Skeletal muscle tissue (tissue), 3 donors: ENCODE measurements at regions not wholly inside any gene's neighbourhood (a gene's known extent, or its start where the extent isn't known, plus 50 kb on each side); places are given as distances from the start of the nearest gene placed in this dataset.

Experiments used
- H3K27ac ChIP-seq: one replicate; pipeline ENCODE4 v1.7.0; 2013; ENCODE audit warnings: mild to moderate bottlenecking, low read depth, low read length, inconsistent platforms
- H3K27me3 ChIP-seq, 3 donors: one replicate each; pipeline ENCODE4 v1.7.0; 2013; ENCODE audit warnings: low read length in 3 of 3; ENCODE audit not compliant: control insufficient read depth in 3 of 3, insufficient read depth in 3 of 3
- H3K36me3 ChIP-seq, 3 donors: one replicate each; pipeline ENCODE4 v1.7.0; 2013; ENCODE audit warnings: low read length in 3 of 3; ENCODE audit not compliant: control insufficient read depth in 3 of 3, insufficient read depth in 3 of 3
- H3K4me1 ChIP-seq, 3 donors: one replicate each; pipeline ENCODE4 v1.7.0; 2013; ENCODE audit warnings: low read length in 3 of 3, mild to moderate bottlenecking in 3 of 3; ENCODE audit not compliant: control insufficient read depth in 3 of 3, insufficient read depth in 3 of 3
- H3K4me3 ChIP-seq, 3 donors: one replicate each; pipeline ENCODE4 v1.7.0; 2013; ENCODE audit warnings: low read length in 3 of 3
- H3K9ac ChIP-seq, 3 donors: one replicate each; pipeline ENCODE4 v1.7.0; 2013; ENCODE audit warnings: low read length in 3 of 3, mild to moderate bottlenecking in 3 of 3, moderate library complexity in 2 of 3, low read depth in 1 of 3
- H3K9me3 ChIP-seq, 3 donors: one replicate each; pipeline ENCODE4 v1.7.0; 2013; ENCODE audit warnings: low read length in 3 of 3; ENCODE audit not compliant: control insufficient read depth in 3 of 3
- donor health status: Osteomylitis.

DNA sequence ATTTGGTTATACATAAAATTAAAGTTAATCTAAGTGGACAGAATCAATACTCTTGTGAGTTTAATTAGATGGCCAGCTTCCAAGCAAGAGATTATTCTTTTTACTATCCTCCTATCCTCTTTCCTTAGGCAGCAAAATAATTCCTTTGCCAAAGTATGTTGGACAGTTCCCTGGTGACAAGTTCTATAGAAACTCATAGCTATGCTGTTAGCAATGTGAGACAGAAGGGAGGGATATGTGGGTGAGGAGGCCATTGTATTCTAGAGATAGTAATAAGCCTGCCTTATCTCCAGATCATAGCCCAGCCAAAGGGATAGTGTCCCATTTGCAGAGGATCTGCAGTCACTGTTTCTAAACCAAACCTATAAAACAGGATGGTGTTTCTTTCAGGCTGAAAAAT, 181.6 kb upstream of the HDAC9 start:
- Histone ChIP-seq H3K4me3 (no peak overlapping the region), H3K36me3 (no peaks in the 10 kb centered on the region), H3K27ac (no peak overlapping the region), H3K4me1 (peaks cover 0 to 3% (median 0%) of the 10 kb centered on the region in 3 donors), H3K9me3 (no peaks in the 10 kb centered on the region), H3K9ac (no peak overlapping the region), H3K27me3 (no peaks in the 10 kb centered on the region)

DNA sequence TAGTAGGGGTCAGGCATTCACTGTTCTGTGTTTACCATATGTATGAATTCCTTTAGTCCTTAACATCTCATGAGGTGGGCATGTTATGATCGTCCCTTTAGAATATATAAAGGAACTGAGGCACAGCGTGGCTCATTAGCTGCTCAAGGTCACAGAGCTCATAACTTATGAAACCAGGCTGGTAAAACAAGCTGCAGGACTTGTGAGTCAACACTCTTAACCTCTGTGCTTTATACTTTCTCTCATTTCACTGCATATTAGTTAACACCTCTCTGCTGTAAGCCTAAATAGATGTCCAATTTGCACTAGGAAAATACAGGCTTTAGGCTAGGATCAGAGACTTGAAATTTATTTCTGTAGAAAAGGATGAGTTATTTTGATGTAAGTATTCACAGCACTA, 180.3 kb upstream of the HDAC9 start:
- Histone ChIP-seq H3K27me3 (no peaks in the 10 kb centered on the region), H3K9me3 (no peaks in the 10 kb centered on the region), H3K4me3 (no peak overlapping the region), H3K27ac (no peak overlapping the region), H3K36me3 (no peaks in the 10 kb centered on the region), H3K4me1 (peaks cover 0 to 3% (median 0%) of the 10 kb centered on the region in 3 donors), H3K9ac (no peak overlapping the region)

DNA sequence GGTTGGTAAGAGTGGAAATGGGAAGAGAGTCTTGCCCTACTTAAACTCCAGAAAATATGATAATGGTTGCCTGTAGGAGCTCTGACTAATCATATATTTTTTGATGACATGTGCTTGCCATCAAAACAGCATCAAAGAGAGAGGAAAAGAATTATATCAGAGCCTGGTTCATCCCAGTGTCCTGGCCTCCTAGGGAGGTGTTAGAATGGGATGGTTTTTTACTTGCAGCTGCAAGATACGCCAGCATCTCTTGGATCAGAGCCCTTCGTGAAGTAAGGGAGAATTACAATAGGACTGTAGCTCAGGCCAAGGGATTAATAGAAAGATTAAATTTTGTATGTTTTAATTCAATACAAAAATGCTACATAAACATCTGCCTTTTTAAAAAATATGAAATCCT, 177.6 kb upstream of the HDAC9 start:
- Histone ChIP-seq H3K9ac (peak overlapping the region in 1 of 3 donors; percentile 18), H3K4me3 (no peak overlapping the region), H3K36me3 (no peaks in the 10 kb centered on the region), H3K4me1 (peaks cover 0 to 3% (median 0%) of the 10 kb centered on the region in 3 donors), H3K27ac (no peak overlapping the region), H3K27me3 (no peaks in the 10 kb centered on the region), H3K9me3 (no peaks in the 10 kb centered on the region)

DNA sequence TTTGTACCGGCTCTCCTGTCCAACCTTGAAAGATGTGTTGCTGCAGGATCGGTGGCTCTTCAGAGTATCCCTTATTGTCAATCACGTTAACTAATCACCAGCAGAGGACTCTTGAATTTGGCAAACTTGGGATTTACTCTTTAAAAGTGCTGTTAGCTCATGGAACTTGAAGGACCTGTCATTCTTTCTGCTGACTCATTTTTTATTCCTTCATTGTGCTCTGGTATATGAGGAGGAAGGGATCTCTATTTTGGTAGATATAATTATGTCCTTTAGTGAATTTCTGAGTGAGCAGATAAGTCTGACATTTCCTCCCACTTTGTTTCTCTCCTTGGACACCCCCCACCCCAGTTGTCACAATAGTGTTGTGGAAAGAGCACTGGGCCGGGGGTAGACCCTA, 175.1 kb upstream of the HDAC9 start:
- Histone ChIP-seq H3K4me3 (no peak overlapping the region), H3K27ac (no peak overlapping the region), H3K4me1 (peaks cover 0 to 3% (median 0%) of the 10 kb centered on the region in 3 donors), H3K36me3 (no peaks in the 10 kb centered on the region), H3K27me3 (no peaks in the 10 kb centered on the region), H3K9me3 (no peaks in the 10 kb centered on the region), H3K9ac (no peak overlapping the region)

DNA sequence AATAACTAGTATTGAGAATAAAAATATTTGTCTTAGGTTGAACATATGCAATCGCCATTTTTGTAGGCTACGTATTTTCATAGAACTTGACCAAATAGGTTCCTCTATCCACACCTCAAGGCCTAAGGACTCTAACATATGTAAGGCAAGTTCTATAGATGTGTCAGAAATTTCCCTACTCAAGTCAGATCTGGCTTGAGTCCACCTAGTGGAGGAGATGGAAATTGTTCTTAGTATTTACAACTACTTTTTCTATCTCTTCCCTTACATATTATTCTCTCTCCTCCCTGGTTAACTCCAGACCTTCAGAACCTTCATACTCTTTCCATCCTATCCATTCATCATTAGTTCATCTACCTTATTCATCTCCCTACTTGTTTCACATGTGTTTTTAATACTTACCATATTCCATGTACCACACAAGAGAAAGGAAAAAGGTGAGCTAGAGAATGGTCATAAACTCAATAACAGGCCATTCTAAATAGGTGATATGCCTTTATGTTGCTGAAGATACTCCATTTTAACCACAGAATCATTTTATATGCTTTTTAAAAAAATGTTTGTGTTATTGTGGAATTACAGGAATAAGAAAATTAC, 174.5 kb upstream of the HDAC9 start:
- H3K27ac ChIP-seq: no peak overlapping the region

DNA sequence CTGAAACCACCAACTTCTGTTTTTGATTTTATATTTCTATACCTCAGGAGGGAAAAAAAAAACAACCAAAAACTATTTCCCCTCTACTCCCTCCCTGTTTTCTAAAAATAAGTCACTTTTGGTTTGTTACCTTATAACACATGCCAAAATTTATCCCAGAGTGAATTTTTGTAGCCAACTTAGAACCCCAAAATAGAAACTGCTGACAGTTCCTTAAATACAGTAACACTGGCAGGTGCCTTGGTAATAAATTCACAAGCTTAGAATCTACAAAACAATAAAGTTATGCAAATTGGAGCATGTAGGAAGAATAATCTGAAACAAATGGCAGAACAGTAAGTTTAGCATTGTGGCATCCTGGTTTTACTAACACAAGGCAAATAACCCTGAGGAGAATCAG, 165.0 kb upstream of the HDAC9 start:
- Histone ChIP-seq H3K27ac (no peak overlapping the region), H3K9ac (no peak overlapping the region), H3K9me3 (no peaks in the 10 kb centered on the region), H3K27me3 (no peaks in the 10 kb centered on the region), H3K36me3 (no peaks in the 10 kb centered on the region), H3K4me3 (no peak overlapping the region), H3K4me1 (peaks cover 0 to 4% (median 3%) of the 10 kb centered on the region in 3 donors)

More for the DNA sequence above, 174.5 kb upstream of the HDAC9 start:
- no peak overlapping the region for H3K9ac ChIP-seq
- H3K4me3 ChIP-seq: no peak overlapping the region
- peaks cover 0 to 3% (median 0%) of the 10 kb centered on the region in 3 donors for H3K4me1 ChIP-seq
- no peaks in the 10 kb centered on the region for H3K9me3 ChIP-seq
- H3K36me3 ChIP-seq: no peaks in the 10 kb centered on the region
- no peaks in the 10 kb centered on the region for H3K27me3 ChIP-seq

DNA sequence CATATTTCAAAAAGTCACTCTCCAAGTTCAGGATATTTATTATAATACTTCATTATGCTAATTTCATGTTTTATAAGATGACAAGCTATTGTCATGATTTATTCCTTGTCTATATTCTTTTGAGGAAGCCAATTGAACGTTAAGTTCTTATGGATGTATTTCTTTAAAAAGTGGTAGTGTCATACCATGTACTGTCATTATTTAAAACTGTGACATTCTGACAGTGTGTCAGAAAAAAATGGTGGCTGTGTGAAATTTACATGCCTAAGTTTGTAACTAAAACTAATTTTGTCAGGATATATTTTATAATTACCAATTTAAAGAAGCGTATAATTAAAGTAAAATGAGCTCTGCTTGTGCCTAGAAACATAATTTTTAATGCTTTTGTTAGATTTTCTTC, 158.9 kb upstream of the HDAC9 start:
- H3K9ac ChIP-seq: no peak overlapping the region
- no peak overlapping the region for H3K27ac ChIP-seq
- no peaks in the 10 kb centered on the region for H3K4me1 ChIP-seq

DNA sequence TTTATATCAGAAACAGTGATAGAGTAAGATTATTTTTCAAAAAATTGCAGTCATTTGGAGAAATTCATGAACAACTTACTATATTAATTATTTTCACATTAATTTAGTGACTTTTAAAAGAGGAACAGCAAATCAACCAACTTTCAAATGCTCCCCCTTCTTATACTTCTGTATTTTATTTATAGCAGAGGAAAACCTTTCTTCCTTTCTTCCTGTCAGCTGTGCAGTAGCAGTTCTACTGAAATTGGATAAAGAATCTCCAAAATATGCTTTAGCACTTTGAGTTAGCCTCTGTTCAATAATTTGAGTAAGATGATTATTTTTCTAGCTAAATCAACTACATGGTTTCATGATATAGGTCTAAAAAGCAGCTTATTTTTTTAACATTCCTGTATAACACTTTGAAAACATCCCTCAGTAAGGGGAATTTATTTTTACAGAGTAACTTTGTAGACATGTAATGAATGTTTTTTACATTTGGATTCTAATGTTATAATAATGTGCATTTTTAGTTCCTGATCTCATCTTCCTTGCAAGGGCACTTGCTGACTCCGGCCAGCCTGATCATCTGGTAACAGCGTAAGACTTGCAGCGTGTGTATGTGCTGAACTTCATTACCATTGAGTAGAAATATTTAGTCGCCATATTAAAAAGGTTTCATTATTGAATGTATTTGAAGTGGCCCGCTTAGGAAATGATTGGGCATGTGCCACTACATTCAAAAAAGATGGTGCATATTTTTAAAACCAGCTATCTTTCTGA, 158.3 kb upstream of the HDAC9 start:
- Histone ChIP-seq H3K4me1 (no peaks in the 10 kb centered on the region), H3K36me3 (no peaks in the 10 kb centered on the region), H3K27me3 (no peaks in the 10 kb centered on the region), H3K9me3 (no peaks in the 10 kb centered on the region), H3K4me3 (no peak overlapping the region), H3K27ac (no peak overlapping the region), H3K9ac (no peak overlapping the region)

More for the DNA sequence above, 158.9 kb upstream of the HDAC9 start:
- Histone ChIP-seq H3K27me3 (no peaks in the 10 kb centered on the region), H3K36me3 (no peaks in the 10 kb centered on the region), H3K4me3 (no peak overlapping the region), H3K9me3 (no peaks in the 10 kb centered on the region)

DNA sequence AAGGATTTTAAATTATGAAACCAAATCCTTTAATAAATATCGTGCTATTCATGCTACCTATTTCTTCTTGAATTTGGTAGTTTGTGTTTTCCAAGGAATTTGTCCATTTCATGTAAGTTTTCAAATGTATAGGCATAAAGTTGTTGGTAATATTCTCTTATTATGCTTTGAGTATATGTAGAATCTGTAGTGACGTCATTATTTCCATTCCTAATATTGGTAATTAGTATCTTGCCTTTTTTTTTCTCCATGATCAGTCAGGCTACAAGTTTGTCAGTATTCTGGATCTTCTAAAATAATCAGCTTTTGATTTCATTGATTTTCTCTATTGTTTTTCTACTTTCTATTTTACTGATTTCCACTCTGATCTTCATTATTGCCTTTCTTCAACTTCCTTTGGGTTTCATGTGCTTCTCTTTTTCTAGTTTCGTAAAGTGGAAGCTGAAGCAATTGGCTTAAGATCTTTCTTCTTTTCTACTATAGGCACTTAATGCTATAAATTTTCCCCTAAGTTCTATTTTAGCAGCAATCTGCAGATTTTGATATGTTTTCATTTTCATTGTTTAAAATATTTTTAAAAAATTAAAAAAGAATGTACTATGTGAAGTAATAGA, 156.5 kb upstream of the HDAC9 start:
- no peaks in the 10 kb centered on the region for H3K9me3 ChIP-seq

DNA sequence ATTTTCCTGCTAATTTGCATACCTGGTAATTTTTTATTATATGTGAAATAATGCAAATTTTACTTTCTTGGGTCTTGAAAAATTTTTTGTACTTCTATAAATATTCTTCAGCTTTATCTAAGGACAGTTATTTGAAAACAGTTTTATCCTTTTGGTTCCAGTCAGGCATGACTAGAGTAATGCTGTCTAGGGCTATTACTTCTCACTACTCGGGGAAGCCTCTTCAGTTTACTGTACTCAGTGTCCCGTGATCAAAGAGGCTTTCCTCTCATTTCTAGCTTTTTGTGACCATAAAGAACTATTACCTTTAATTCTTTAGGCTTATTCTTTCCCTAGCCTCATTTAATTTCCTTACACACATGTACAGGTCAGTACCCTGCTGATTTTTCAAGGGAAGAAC, 153.8 kb upstream of the HDAC9 start:
- Histone ChIP-seq H3K4me3 (no peak overlapping the region), H3K9me3 (no peaks in the 10 kb centered on the region), H3K9ac (no peak overlapping the region), H3K27ac (no peak overlapping the region), H3K36me3 (no peaks in the 10 kb centered on the region), H3K27me3 (no peaks in the 10 kb centered on the region), H3K4me1 (no peaks in the 10 kb centered on the region)

More for the DNA sequence above, 156.5 kb upstream of the HDAC9 start:
- H3K36me3 ChIP-seq: no peaks in the 10 kb centered on the region
- no peaks in the 10 kb centered on the region for H3K27me3 ChIP-seq
- H3K27ac ChIP-seq: no peak overlapping the region
- H3K4me3 ChIP-seq: no peak overlapping the region
- H3K9ac ChIP-seq: no peak overlapping the region
- H3K4me1 ChIP-seq: no peaks in the 10 kb centered on the region
